AG10803 (cell line): ENCODE measurements at regions not wholly inside any gene's neighbourhood (a gene's known extent, or its start where the extent isn't known, plus 50 kb on each side); places are given as distances from the start of the nearest gene placed in this dataset.
"Not testable (repeated sequence)": the region's sequence is repeated elsewhere in the genome, so short reads cannot be mapped to it uniquely, and the experiment has no call there.

Source experiments
- DNase-seq: peaks from one replicate; pipeline ENCODE4 v3.0.0; 2010; ENCODE audit warnings: low read depth
- H3K4me3 ChIP-seq: 2 replicates; pipeline ENCODE4 v1.5.1; 2011; ENCODE audit warnings: mild to moderate bottlenecking, low read length, control low read depth
- CTCF ChIP-seq: conservative IDR thresholded peaks from 2 replicates; pipeline ENCODE4 v1.5.1; 2011; ENCODE audit warnings: mild to moderate bottlenecking, low read length, control low read depth, inconsistent platforms

- H3K4me3 ChIP-seq = no peak overlapping the region
- peak; percentile 26 for TF ChIP-seq CTCF
- peak; percentile 16 for DNase-seq
Observed at GRCh38 chr6:103122766-103123601, 1729.5 kb downstream of the GRIK2 start.

GRCh38 chr6:103119056-103119455, 1725.5 kb downstream of the GRIK2 start:
- H3K4me3 ChIP-seq = no peak overlapping the region
- no peak for DNase-seq
- TF ChIP-seq CTCF = no peak

GRCh38 chr6:103114582-103114981, 1721.1 kb downstream of the GRIK2 start:
- no peak for DNase-seq
- H3K4me3 ChIP-seq = no peak overlapping the region
- no peak for TF ChIP-seq CTCF

GRCh38 chr6:103113416-103113815, 1719.9 kb downstream of the GRIK2 start:
- DNase-seq = no peak
- no peak overlapping the region for H3K4me3 ChIP-seq
- no peak for TF ChIP-seq CTCF

- no peak overlapping the region for H3K4me3 ChIP-seq
- DNase-seq = no peak
- TF ChIP-seq CTCF = no peak
Observed at GRCh38 chr6:103107985-103108384, 1714.5 kb downstream of the GRIK2 start.

- DNase-seq = no peak
- no peak overlapping the region for H3K4me3 ChIP-seq
- TF ChIP-seq CTCF = no peak
Observed at GRCh38 chr6:103105686-103106085, 1712.2 kb downstream of the GRIK2 start.

- no peak for DNase-seq
- TF ChIP-seq CTCF = no peak
- H3K4me3 ChIP-seq = no peak overlapping the region
Observed at GRCh38 chr6:103101267-103101666, 1707.8 kb downstream of the GRIK2 start.

GRCh38 chr6:103092414-103092813, 1698.9 kb downstream of the GRIK2 start:
- DNase-seq, H3K4me3 ChIP-seq: not testable (repeated sequence)
